GM04503 (cell line): ENCODE measurements at regions not wholly inside any gene's neighbourhood (a gene's known extent, or its start where the extent isn't known, plus 50 kb on each side); places are given as distances from the start of the nearest gene placed in this dataset.
"Not testable (repeated sequence)": the region's sequence is repeated elsewhere in the genome, so short reads cannot be mapped to it uniquely, and the experiment has no call there.

Experiments
- DNase-seq: peaks from one replicate; pipeline ENCODE4 v3.0.0-alpha.2; 2012; ENCODE audit warnings: low read depth

GRCh38 chr3:20820872-20821271, 634.9 kb upstream of the SGO1 start:
- not testable (repeated sequence) for DNase-seq

GRCh38 chr3:20811631-20812030, 625.6 kb upstream of the SGO1 start:
- DNase-seq, result peak; percentile 28

- DNase-seq, result no peak
Measured at GRCh38 chr3:20811006-20811405, 625.0 kb upstream of the SGO1 start.

GRCh38 chr3:20810555-20810954, 624.5 kb upstream of the SGO1 start:
- no peak for DNase-seq

- DNase-seq, result no peak
Measured at GRCh38 chr3:20809356-20809755, 623.4 kb upstream of the SGO1 start.

GRCh38 chr3:20808864-20809263, 622.9 kb upstream of the SGO1 start:
- DNase-seq, result no peak

GRCh38 chr3:20798666-20799065, 612.7 kb upstream of the SGO1 start:
- DNase-seq, result no peak

- no peak for DNase-seq
Measured at GRCh38 chr3:20787005-20787404, 601.0 kb upstream of the SGO1 start.

- no peak for DNase-seq
Measured at GRCh38 chr3:20776692-20777091, 590.7 kb upstream of the SGO1 start.

GRCh38 chr3:20776286-20776685, 590.3 kb upstream of the SGO1 start:
- no peak for DNase-seq

- DNase-seq, result no peak
Measured at GRCh38 chr3:20773320-20773984, 587.4 kb upstream of the SGO1 start.

GRCh38 chr3:20772869-20773268, 586.9 kb upstream of the SGO1 start:
- DNase-seq, result no peak

GRCh38 chr3:20769430-20769829, 583.4 kb upstream of the SGO1 start:
- no peak for DNase-seq

- DNase-seq, result no peak
Measured at GRCh38 chr3:20760981-20761380, 575.0 kb upstream of the SGO1 start.

- DNase-seq, result no peak
Measured at GRCh38 chr3:20752416-20752815, 566.4 kb upstream of the SGO1 start.

GRCh38 chr3:20751296-20751695, 565.3 kb upstream of the SGO1 start:
- DNase-seq, result no peak

- peak; percentile 43 for DNase-seq
Measured at GRCh38 chr3:20747741-20748140, 561.7 kb upstream of the SGO1 start.

GRCh38 chr3:20743553-20744321, 557.7 kb upstream of the SGO1 start:
- no peak for DNase-seq

GRCh38 chr3:20742903-20743552, 557.0 kb upstream of the SGO1 start:
- no peak for DNase-seq

- no peak for DNase-seq
Measured at GRCh38 chr3:20741381-20741780, 555.4 kb upstream of the SGO1 start.

- DNase-seq, result no peak
Measured at GRCh38 chr3:20739814-20740213, 553.8 kb upstream of the SGO1 start.

- no peak for DNase-seq
Measured at GRCh38 chr3:20736287-20736852, 550.4 kb upstream of the SGO1 start.

GRCh38 chr3:20729185-20729584, 543.2 kb upstream of the SGO1 start:
- no peak for DNase-seq
